ENCODE measurements at regions not wholly inside any gene's neighbourhood (a gene's known extent, or its start where the extent isn't known, plus 50 kb on each side); places are given as distances from the start of the nearest gene placed in this dataset.
"Not testable (repeated sequence)": the region's sequence is repeated elsewhere in the genome, so short reads cannot be mapped to it uniquely, and the experiment has no call there.

DNA sequence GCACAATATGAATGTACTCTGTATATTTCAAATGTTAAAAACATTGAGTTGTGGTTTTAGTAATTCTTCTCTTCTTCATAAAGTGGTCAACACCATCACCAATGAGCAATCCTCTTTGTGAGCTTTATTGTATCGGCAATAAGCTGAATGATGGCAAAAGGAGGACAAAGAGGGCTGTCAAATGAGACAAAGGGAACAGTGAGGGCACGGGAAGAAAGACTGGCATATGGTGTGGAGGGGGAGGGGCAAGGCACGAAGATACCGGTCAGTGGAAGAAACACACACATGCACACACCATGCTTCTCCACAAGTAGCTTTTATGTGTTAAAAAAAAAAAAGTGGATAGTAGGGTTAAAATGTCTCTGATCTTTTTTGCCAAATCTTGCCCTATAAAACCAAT lies 506.8 kb upstream of the CITED2 start:
- Histone ChIP-seq H3K9me2 (replicated peaks; ENCODE audit: insufficient read depth) (no peaks in the 10 kb centered on the region), H2AFZ (no peak overlapping the region), H3K79me2 (no peaks in the 10 kb centered on the region), H3K36me3 (replicated peaks; ENCODE audit: insufficient read depth, low read depth) (no peaks in the 10 kb centered on the region), H3K27me3 (no peaks in the 10 kb centered on the region), H3K4me1 (ENCODE audit: insufficient read depth) (peaks cover 20% of the 10 kb centered on the region), H3K9me3 (ENCODE audit: low read depth) (no peaks in the 10 kb centered on the region), H4K20me1 (ENCODE audit: insufficient read depth, poor library complexity, severe bottlenecking) (no peaks in the 10 kb centered on the region), H3K4me3 (no peak overlapping the region), H3K27ac (no peak overlapping the region), H3K4me2 (no peak overlapping the region)
- 74% methylated on average over 4 of the region's 4 CpGs for WGBS (ENCODE audit: low lambda C conversion rate, missing lambda C conversion rate)
- no peak for DNase-seq (ENCODE audit: low spot score)
- no peak for TF ChIP-seq EZH2 (IDR thresholded peaks at IDR 0.05; ENCODE audit: borderline replicate concordance)

DNA sequence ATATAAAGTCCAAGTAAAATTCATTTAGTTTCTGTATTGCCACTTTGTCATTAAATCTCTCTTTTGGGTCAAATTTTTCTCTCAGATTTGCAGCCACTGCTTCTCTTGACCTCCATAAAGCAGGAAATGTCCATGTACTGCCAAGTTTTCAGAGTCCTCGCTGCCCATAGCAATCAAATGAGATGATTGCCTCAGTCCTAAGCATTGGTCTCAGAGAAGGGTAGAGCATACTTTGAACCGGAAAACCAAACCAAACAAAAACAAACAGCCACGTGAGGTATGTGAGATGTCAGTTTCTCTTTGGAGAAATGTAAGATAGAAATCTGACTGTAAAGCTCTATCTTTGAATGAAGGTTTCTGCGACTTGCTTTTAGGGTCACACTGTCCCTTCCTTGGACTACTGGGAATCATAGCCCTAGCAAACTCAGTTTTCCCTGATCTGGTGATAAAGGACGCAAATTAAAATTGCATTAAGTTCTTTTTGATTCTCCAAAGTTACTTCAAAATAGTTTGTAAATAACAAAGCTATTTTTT lies 505.4 kb upstream of the CITED2 start:
- H2AFZ ChIP-seq: no peak overlapping the region
- no peak for DNase-seq (ENCODE audit: low spot score)
- H3K27ac ChIP-seq: no peak overlapping the region
- no peaks in the 10 kb centered on the region for H3K36me3 ChIP-seq (replicated peaks; ENCODE audit: insufficient read depth, low read depth)
- H3K4me3 ChIP-seq: no peak overlapping the region
- TF ChIP-seq EZH2 (IDR thresholded peaks at IDR 0.05; ENCODE audit: borderline replicate concordance) (no peak), EZH2phosphoT487 (IDR thresholded peaks at IDR 0.05; ENCODE audit: low read depth, severe bottlenecking, unreplicated experiment) (no peak)
- TF ChIP-seq, protein P1, sequence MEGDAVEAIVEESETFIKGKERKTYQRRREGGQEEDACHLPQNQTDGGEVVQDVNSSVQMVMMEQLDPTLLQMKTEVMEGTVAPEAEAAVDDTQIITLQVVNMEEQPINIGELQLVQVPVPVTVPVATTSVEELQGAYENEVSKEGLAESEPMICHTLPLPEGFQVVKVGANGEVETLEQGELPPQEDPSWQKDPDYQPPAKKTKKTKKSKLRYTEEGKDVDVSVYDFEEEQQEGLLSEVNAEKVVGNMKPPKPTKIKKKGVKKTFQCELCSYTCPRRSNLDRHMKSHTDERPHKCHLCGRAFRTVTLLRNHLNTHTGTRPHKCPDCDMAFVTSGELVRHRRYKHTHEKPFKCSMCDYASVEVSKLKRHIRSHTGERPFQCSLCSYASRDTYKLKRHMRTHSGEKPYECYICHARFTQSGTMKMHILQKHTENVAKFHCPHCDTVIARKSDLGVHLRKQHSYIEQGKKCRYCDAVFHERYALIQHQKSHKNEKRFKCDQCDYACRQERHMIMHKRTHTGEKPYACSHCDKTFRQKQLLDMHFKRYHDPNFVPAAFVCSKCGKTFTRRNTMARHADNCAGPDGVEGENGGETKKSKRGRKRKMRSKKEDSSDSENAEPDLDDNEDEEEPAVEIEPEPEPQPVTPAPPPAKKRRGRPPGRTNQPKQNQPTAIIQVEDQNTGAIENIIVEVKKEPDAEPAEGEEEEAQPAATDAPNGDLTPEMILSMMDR (IDR thresholded peaks at IDR 0.05; ENCODE audit: poor library complexity): no peak
- no peaks in the 10 kb centered on the region for H4K20me1 ChIP-seq (ENCODE audit: insufficient read depth, poor library complexity, severe bottlenecking)
- 78% methylated on average over 5 of the region's 5 CpGs for WGBS (ENCODE audit: low lambda C conversion rate, missing lambda C conversion rate)
- no peaks in the 10 kb centered on the region for H3K27me3 ChIP-seq
- H3K9me2 ChIP-seq (replicated peaks; ENCODE audit: insufficient read depth): no peaks in the 10 kb centered on the region
- no peaks in the 10 kb centered on the region for H3K9me3 ChIP-seq (ENCODE audit: low read depth)
- H3K79me2 ChIP-seq: no peaks in the 10 kb centered on the region
- H3K4me2 ChIP-seq: no peak overlapping the region
- peaks cover 20% of the 10 kb centered on the region for H3K4me1 ChIP-seq (ENCODE audit: insufficient read depth)

DNA sequence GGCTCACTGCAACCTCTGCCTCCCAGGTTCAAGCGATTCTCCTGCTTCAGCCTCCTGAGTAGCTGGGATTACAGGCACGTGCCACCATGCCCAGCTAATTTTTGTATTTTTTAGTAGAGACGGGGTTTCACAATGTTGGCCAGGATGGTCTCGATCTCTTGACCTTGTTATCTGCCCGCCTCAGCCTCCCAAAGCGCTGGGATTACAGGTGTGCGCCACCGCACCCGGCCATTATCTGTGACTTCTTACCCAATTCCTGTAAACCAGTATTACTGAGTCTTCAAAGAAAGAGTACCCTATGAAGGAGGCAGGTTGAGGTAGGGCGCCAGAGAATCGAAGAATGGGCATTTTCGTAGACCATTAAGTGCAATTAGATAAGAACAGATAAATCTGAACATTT lies 504.8 kb upstream of the CITED2 start:
- H3K79me2 ChIP-seq; H3K36me3 ChIP-seq (replicated peaks; ENCODE audit: insufficient read depth, low read depth); H3K9me2 ChIP-seq (replicated peaks; ENCODE audit: insufficient read depth); H3K4me2 ChIP-seq; H3K9me3 ChIP-seq (ENCODE audit: low read depth); H3K4me3 ChIP-seq; H4K20me1 ChIP-seq (ENCODE audit: insufficient read depth, poor library complexity, severe bottlenecking); H3K27me3 ChIP-seq; H3K27ac ChIP-seq; DNase-seq (ENCODE audit: low spot score); H2AFZ ChIP-seq: not testable (repeated sequence)
- H3K4me1 ChIP-seq (ENCODE audit: insufficient read depth): peaks cover 20% of the 10 kb centered on the region
- WGBS (ENCODE audit: low lambda C conversion rate, missing lambda C conversion rate): 97% methylated on average over 12 of the region's 12 CpGs

DNA sequence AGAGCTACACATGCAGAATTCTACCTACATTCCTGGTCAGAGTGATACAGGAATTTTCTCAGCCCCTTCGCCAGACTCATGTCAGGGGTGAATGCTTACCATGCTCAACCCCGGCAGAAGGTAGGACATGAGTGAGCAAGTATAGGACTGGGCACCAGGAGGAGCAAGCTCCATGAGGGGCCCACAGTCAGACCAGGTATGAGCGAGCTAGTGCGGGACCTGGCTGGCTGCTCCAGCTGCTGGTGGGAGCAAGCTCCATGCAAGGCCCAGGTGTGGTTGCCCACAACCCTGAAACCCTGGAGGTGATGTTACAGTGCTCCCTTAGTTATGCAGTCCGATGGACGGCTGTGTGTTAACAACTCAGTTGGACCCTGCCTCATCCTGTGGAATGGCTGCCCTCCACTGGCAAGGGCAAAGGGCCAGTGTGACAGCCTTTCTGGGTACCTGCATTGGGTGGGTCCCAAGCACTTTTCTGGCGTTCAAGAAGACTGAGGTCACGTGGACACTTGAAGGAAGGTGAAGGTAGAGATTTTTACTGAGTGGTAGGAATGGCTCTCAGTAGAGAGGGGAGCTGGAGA lies 503.5 kb upstream of the CITED2 start:
- H3K27me3 ChIP-seq: no peaks in the 10 kb centered on the region
- H2AFZ ChIP-seq: no peak overlapping the region
- DNase-seq (ENCODE audit: low spot score): no peak
- no peak overlapping the region for H3K27ac ChIP-seq
- H3K36me3 ChIP-seq (replicated peaks; ENCODE audit: insufficient read depth, low read depth): no peaks in the 10 kb centered on the region
- H3K4me2 ChIP-seq: no peak overlapping the region
- H3K9me3 ChIP-seq (ENCODE audit: low read depth): no peaks in the 10 kb centered on the region
- H3K79me2 ChIP-seq: no peaks in the 10 kb centered on the region
- TF ChIP-seq EZH2phosphoT487 (IDR thresholded peaks at IDR 0.05; ENCODE audit: low read depth, severe bottlenecking, unreplicated experiment) (no peak), EZH2 (IDR thresholded peaks at IDR 0.05; ENCODE audit: borderline replicate concordance) (no peak)
- TF ChIP-seq, protein P1 (IDR thresholded peaks at IDR 0.05; ENCODE audit: poor library complexity): no peak
- H4K20me1 ChIP-seq (ENCODE audit: insufficient read depth, poor library complexity, severe bottlenecking): no peaks in the 10 kb centered on the region
- H3K4me1 ChIP-seq (ENCODE audit: insufficient read depth): peaks cover 12% of the 10 kb centered on the region
- H3K9me2 ChIP-seq (replicated peaks; ENCODE audit: insufficient read depth): no peaks in the 10 kb centered on the region
- WGBS (ENCODE audit: low lambda C conversion rate, missing lambda C conversion rate): 95% methylated on average over 8 of the region's 8 CpGs
- no peak overlapping the region for H3K4me3 ChIP-seq

Measured in hepatocyte (in vitro differentiated cells).